SK-N-MC (cell line): ENCODE measurements at regions not wholly inside any gene's neighbourhood (a gene's known extent, or its start where the extent isn't known, plus 50 kb on each side); places are given as distances from the start of the nearest gene placed in this dataset.

Experiments used
- FOXP2 ChIP-seq: optimal IDR thresholded peaks from 2 replicates; pipeline ENCODE3; 2011; ENCODE audit warnings: mild to moderate bottlenecking, moderate library complexity; ENCODE audit not compliant: insufficient read depth; ENCODE audit errors: extremely low read length, control extremely low read depth
- POLR2AphosphoS5 ChIP-seq: IDR thresholded peaks from 2 replicates; pipeline ENCODE4 v1.6.1; 2012; ENCODE audit warnings: mild to moderate bottlenecking, low read depth, low read length, borderline replicate concordance

GRCh38 chr5:34553581-34553980 is 102.5 kb upstream of the RAI14 start:
- TF ChIP-seq FOXP2, result no peak
- no peak for TF ChIP-seq POLR2AphosphoS5
